SK-N-MC (cell line): ENCODE measurements at regions not wholly inside any gene's neighbourhood (a gene's known extent, or its start where the extent isn't known, plus 50 kb on each side); places are given as distances from the start of the nearest gene placed in this dataset.

ENCODE experiments used
- DNase-seq: peaks from one replicate; pipeline ENCODE4 v3.0.0-alpha.2; 2011; ENCODE audit warnings: low read depth, low spot score
- H3K27ac ChIP-seq: fragments of 200-600 bp; sonication (generic); 2 replicates; pipeline ENCODE4 v1.5.1; 2016; ENCODE audit warnings: mixed run types
- H3K36me3 ChIP-seq: fragments of 200-600 bp; sonication (generic); 2 replicates; pipeline ENCODE4 v1.6.1; 2017; ENCODE audit warnings: antibody characterized with exemption, low read length, mixed read lengths; ENCODE audit not compliant: insufficient read depth
- H3K4me3 ChIP-seq: fragments of 200-600 bp; sonication (generic); 2 replicates; pipeline ENCODE4 v1.5.1; 2016
- H3K9ac ChIP-seq: fragments of 200-600 bp; sonication (generic); 2 replicates; pipeline ENCODE4 v1.8.0; 2017; ENCODE audit warnings: mixed run types, mixed read lengths; ENCODE audit not compliant: insufficient read length
- H3K9me3 ChIP-seq: fragments of 200-600 bp; sonication (generic); 2 replicates; pipeline ENCODE4 v1.6.1; 2017; ENCODE audit warnings: low read depth, mild to moderate bottlenecking, antibody characterized with exemption, low read length, moderate library complexity, mixed read lengths
- EZH2 ChIP-seq: fragments of 200-600 bp; sonication (generic); IDR thresholded peaks from one replicate; pipeline ENCODE4 v1.6.1; 2017; ENCODE audit warnings: antibody characterized with exemption
- FOXP2 ChIP-seq: optimal IDR thresholded peaks from 2 replicates; pipeline ENCODE3; 2011; ENCODE audit warnings: mild to moderate bottlenecking, moderate library complexity; ENCODE audit not compliant: insufficient read depth; ENCODE audit errors: extremely low read length, control extremely low read depth
- POLR2AphosphoS5 ChIP-seq: IDR thresholded peaks from 2 replicates; pipeline ENCODE4 v1.6.1; 2012; ENCODE audit warnings: mild to moderate bottlenecking, low read depth, low read length, borderline replicate concordance

DNA sequence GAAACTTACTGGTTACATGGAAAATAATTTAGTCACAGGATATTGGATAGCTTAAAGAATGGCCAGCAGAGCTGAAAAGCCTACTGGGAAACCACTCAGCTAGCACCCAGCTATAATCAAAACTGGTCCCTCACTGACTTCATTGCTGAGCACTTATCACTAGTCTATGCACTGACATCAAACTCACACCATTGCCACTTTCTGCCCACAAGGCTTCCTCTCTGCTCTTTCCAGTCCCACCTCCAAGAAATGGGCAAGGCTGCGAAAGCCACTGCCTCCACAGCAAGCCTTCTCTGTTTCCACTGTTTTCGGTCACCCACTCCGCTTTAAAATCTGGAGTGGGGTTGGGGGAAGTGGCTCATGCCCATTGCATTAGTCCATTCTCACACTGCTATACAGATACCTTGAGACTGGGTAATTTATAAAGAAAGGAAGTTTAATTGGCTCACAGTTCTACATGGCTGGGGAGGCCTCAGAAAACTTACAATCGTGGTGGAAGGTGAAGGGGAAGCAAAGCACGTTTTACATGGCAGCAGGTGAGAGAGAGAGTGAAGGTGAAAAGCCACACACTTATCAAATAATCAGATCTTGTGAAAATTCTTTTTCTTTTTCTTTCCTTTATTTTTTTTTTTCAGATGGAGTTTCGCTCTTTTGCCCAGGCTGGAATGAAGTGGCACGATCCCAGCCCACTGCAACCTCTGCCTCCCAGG lies 77.0 kb upstream of the CERS6 start:
- no peaks in the 10 kb centered on the region for H3K36me3 ChIP-seq
- TF ChIP-seq EZH2 (no peak), POLR2AphosphoS5 (no peak), FOXP2 (no peak)
- H3K9me3 ChIP-seq: no peaks in the 10 kb centered on the region
- no peak overlapping the region for H3K9ac ChIP-seq
- DNase-seq: no peak
- H3K4me3 ChIP-seq: no peak overlapping the region
- no peak overlapping the region for H3K27ac ChIP-seq

- no peaks in the 10 kb centered on the region for H3K36me3 ChIP-seq
- H3K9ac ChIP-seq: no peak overlapping the region
- no peak overlapping the region for H3K4me3 ChIP-seq
- H3K9me3 ChIP-seq: no peaks in the 10 kb centered on the region
- TF ChIP-seq EZH2 (no peak), FOXP2 (no peak), POLR2AphosphoS5 (no peak)
- no peak for DNase-seq
- H3K27ac ChIP-seq: no peak overlapping the region
Measured at GRCh38 chr2:168380500-168380899, 75.6 kb upstream of the CERS6 start.

- Histone ChIP-seq H3K9ac (no peak overlapping the region), H3K36me3 (no peaks in the 10 kb centered on the region), H3K9me3 (no peaks in the 10 kb centered on the region), H3K4me3 (no peak overlapping the region), H3K27ac (no peak overlapping the region)
- DNase-seq: no peak
- no peak for TF ChIP-seq POLR2AphosphoS5
Measured at GRCh38 chr2:168392024-168392423, 64.0 kb upstream of the CERS6 start.

DNA sequence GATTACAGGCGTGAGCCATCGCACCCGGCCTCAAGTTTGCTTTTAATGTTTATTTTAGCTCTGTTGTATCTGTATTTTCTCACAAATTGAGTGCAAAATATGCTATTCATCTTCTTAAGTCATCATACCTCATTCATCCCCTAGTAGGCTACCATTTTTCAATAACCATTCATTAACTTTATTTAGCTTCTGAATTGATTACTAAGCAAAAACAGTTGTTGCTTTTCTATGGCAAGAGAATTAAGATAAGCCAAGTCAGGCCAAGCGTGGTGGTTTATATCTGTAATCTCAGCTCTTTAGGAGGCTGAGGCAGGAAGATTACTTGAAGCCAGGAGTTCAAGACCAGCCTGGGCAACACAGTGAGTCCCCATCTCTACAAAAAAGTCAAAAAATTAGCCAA lies 63.3 kb upstream of the CERS6 start:
- Histone ChIP-seq H3K36me3 (no peaks in the 10 kb centered on the region), H3K9ac (no peak overlapping the region), H3K27ac (no peak overlapping the region), H3K9me3 (no peaks in the 10 kb centered on the region), H3K4me3 (no peak overlapping the region)
- TF ChIP-seq FOXP2: no peak
- no peak for TF ChIP-seq EZH2
- TF ChIP-seq POLR2AphosphoS5: no peak
- no peak for DNase-seq

DNA sequence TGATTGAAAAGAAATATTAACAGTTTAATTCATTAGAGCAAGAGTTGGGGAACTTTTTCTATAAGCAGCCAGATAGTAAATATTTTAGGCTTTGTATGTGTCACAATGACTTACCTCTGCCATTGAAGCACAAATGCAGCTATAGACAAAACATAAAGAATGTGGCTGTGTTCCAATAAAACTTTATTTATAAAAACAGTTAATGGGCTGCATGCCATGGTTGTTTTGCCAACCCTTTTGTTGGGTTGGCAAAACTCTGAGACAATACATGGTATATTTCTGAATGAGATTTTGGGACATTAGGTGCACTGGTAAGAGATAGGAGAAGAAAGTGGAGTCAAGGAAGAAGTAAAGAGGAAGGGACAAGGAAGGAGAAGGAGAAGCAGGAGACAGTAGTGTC lies 61.8 kb upstream of the CERS6 start:
- DNase-seq: no peak
- H3K27ac ChIP-seq: no peak overlapping the region
- H3K9me3 ChIP-seq: no peaks in the 10 kb centered on the region
- no peaks in the 10 kb centered on the region for H3K36me3 ChIP-seq
- H3K4me3 ChIP-seq: no peak overlapping the region
- no peak for TF ChIP-seq FOXP2
- no peak for TF ChIP-seq EZH2
- no peak for TF ChIP-seq POLR2AphosphoS5
- H3K9ac ChIP-seq: no peak overlapping the region

DNA sequence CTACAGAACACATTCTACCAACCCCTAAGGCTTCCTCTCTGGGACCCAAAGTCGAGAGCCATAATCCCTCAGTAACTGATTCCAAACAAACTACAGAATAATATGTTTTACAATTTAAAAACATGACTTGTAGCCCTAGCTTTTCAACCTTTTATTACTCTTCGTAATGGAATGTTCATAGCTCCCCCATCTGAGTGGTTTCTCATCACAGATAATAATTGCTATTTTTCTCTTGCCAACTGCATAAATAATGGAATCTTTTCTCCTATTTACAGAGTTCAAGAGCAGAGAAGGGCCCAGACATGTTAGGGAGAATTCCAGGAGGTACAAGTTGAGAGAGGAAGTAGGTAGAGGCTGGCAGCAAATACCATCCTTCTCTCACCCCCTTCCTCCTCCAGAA lies 59.9 kb upstream of the CERS6 start:
- TF ChIP-seq FOXP2 (no peak), EZH2 (no peak), POLR2AphosphoS5 (no peak)
- Histone ChIP-seq H3K4me3 (no peak overlapping the region), H3K27ac (no peak overlapping the region), H3K36me3 (no peaks in the 10 kb centered on the region), H3K9me3 (no peaks in the 10 kb centered on the region), H3K9ac (no peak overlapping the region)
- no peak for DNase-seq

GRCh38 chr2:168397629-168398028 lies 58.4 kb upstream of the CERS6 start:
- Histone ChIP-seq H3K9ac (no peak overlapping the region), H3K9me3 (no peaks in the 10 kb centered on the region), H3K4me3 (no peak overlapping the region), H3K27ac (no peak overlapping the region), H3K36me3 (no peaks in the 10 kb centered on the region)
- no peak for DNase-seq
- TF ChIP-seq FOXP2 (no peak), EZH2 (no peak), POLR2AphosphoS5 (no peak)

- H3K27ac ChIP-seq: no peak overlapping the region
- DNase-seq: no peak
Measured at GRCh38 chr2:168401048-168401556, 55.0 kb upstream of the CERS6 start.

DNA sequence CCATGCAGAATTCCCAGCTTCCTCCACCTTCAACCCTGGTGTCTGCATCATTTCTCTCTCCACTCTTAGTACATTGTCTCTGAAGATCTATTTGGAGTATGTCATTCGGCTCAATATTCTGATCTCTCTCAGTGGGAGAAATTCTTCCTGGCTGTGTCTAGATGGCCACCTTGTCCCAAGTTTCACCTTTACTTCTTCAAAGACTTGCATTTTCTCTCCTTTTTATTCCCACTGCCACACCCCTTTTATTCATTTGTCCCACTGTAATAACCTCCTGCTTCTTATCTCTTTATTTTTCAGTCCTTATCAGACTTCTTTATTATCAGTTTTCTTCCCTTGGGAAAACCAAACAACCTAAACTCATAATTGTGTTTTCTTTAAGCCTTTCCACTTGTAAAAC lies 54.3 kb upstream of the CERS6 start:
- H3K36me3 ChIP-seq: no peaks in the 10 kb centered on the region
- no peak for DNase-seq
- no peak for TF ChIP-seq FOXP2
- H3K4me3 ChIP-seq: no peak overlapping the region
- no peak overlapping the region for H3K9ac ChIP-seq
- H3K9me3 ChIP-seq: no peaks in the 10 kb centered on the region
- no peak overlapping the region for H3K27ac ChIP-seq

More at GRCh38 chr2:168401048-168401556, 55.0 kb upstream of the CERS6 start:
- Histone ChIP-seq H3K9me3 (no peaks in the 10 kb centered on the region), H3K4me3 (no peak overlapping the region), H3K36me3 (no peaks in the 10 kb centered on the region), H3K9ac (no peak overlapping the region)
- TF ChIP-seq POLR2AphosphoS5: no peak
- no peak for TF ChIP-seq EZH2
- no peak for TF ChIP-seq FOXP2
